ENCODE measurements at regions not wholly inside any gene's neighbourhood (a gene's known extent, or its start where the extent isn't known, plus 50 kb on each side); places are given as distances from the start of the nearest gene placed in this dataset.
A peak's percentile ranks its signal among the peaks of the same experiment; 100 is the strongest.

GRCh38 chr2:13006829-13007717, 290.3 kb downstream of the TRIB2 start:
- POLR2A ChIA-PET, result interaction anchor here (0.5 kb wide), 1 partner anchor 980 kb away, joined by 4 read pairs; no protein-coding TSS in a partner anchor
- H3K4me2 ChIP-seq (replicated peaks; ENCODE audit: low read depth, low read length, poor library complexity, severe bottlenecking), result no peak overlapping the region

More at GRCh38 chr2:13006829-13007717, 290.3 kb downstream of the TRIB2 start:
- H4K20me1 ChIP-seq (ENCODE audit: control insufficient read depth, insufficient read depth, low read length, poor library complexity, severe bottlenecking), result no peaks in the 10 kb centered on the region
- CTCF ChIA-PET, result interaction anchor here (0.6 to 5.0 kb wide), 48 partner anchors 9 to 1532 kb away, joined by 3 to 95 read pairs (median 4); partner anchors contain the start of gene TRIB2
- H3K4me3 ChIP-seq (ENCODE audit: control extremely low read depth in 1 of 5, extremely low read depth in 1 of 5, insufficient read depth in 1 of 5, low read depth in 2 of 5, low read length in 4 of 5), result no peak overlapping the region
- no peaks in the 10 kb centered on the region for H3K36me3 ChIP-seq (replicated peaks in 1 of 2; ENCODE audit: control extremely low read depth in 1 of 2, control insufficient read depth in 1 of 2, extremely low read depth in 1 of 2, insufficient read depth in 2 of 2, low read length in 1 of 2)
- H3K9me3 ChIP-seq (ENCODE audit: control extremely low read depth in 1 of 3, control insufficient read depth in 2 of 3, insufficient read depth in 1 of 3, low read length in 2 of 3), result no peaks in the 10 kb centered on the region
- Mint-ChIP-seq H3K9me3 (ENCODE audit: insufficient read depth) (no peaks in the 10 kb centered on the region), H3K27ac (no peak overlapping the region), H3K27me3 (peaks cover 21% of the 10 kb centered on the region), H3K4me3 (no peak overlapping the region), H3K4me1 (peaks cover 2% of the 10 kb centered on the region)
- TF ChIP-seq EZH2 (IDR thresholded peaks at IDR 0.05; ENCODE audit: borderline replicate concordance, insufficient read depth, low read depth, low read length, poor library complexity, severe bottlenecking) (no peak), CTCF (IDR thresholded peaks at IDR 0.05) (peak; percentile 96)
- no peaks in the 10 kb centered on the region for H3K27me3 ChIP-seq (replicated peaks in 1 of 4; ENCODE audit: control extremely low read depth in 1 of 4, control insufficient read depth in 3 of 4, insufficient read depth in 4 of 4, low read length in 3 of 4)
- WGBS (ENCODE audit: insufficient coverage), result 59% methylated on average over 11 of the region's 16 CpGs
- no peaks in the 10 kb centered on the region for H3K79me2 ChIP-seq (ENCODE audit: control insufficient read depth, insufficient read depth, low read length)
- intact Hi-C loops (cut with micrococcal nuclease), result loop anchor here (1.0 to 10.0 kb wide), 4 partner anchors 288 to 1312 kb away; no protein-coding TSS in a partner anchor
- peaks cover 0 to 3% of the 10 kb centered on the region in 2 donors for H3K4me1 ChIP-seq (ENCODE audit: control insufficient read depth in 2 of 2, insufficient read depth in 2 of 2, low read length in 2 of 2)
- no peak overlapping the region for H3K9ac ChIP-seq (ENCODE audit: low read length)
- ATAC-seq (ENCODE audit: low read depth) (peak; percentile 49), DNase-seq (peak; percentile 77)
- H3K27ac ChIP-seq (ENCODE audit: low read length in 2 of 2), result no peak overlapping the region
- H2AFZ ChIP-seq (ENCODE audit: insufficient read depth, low read depth, low read length, poor library complexity, severe bottlenecking), result no peak overlapping the region

All from B cell (primary cell).